ENCODE measurements at regions not wholly inside any gene's neighbourhood (a gene's known extent, or its start where the extent isn't known, plus 50 kb on each side); places are given as distances from the start of the nearest gene placed in this dataset.

DNA sequence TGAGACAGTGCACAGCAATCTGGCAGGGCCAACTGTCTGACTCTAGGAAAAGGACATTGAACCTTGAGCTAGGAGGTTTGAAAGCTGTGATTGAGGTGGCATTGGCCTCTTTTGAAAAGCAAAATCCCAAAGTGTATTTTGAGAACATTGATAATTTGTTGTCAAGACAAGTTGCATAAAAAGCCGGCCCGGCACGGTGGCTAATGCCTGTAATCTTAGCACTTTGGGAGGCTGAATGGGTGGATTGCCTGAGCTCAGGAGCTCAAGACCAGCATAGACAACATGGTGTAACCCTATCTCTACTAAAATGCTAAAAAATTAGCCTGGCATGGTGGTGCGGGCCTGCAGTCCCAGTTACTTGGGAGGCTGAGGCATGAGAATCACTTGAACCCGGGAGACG, 331.6 kb downstream of the DUSP6 start:
- TF ChIP-seq, protein P1, sequence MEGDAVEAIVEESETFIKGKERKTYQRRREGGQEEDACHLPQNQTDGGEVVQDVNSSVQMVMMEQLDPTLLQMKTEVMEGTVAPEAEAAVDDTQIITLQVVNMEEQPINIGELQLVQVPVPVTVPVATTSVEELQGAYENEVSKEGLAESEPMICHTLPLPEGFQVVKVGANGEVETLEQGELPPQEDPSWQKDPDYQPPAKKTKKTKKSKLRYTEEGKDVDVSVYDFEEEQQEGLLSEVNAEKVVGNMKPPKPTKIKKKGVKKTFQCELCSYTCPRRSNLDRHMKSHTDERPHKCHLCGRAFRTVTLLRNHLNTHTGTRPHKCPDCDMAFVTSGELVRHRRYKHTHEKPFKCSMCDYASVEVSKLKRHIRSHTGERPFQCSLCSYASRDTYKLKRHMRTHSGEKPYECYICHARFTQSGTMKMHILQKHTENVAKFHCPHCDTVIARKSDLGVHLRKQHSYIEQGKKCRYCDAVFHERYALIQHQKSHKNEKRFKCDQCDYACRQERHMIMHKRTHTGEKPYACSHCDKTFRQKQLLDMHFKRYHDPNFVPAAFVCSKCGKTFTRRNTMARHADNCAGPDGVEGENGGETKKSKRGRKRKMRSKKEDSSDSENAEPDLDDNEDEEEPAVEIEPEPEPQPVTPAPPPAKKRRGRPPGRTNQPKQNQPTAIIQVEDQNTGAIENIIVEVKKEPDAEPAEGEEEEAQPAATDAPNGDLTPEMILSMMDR (IDR thresholded peaks at IDR 0.05; ENCODE audit: poor library complexity, severe bottlenecking), result no peak
- TF ChIP-seq, protein P2, sequence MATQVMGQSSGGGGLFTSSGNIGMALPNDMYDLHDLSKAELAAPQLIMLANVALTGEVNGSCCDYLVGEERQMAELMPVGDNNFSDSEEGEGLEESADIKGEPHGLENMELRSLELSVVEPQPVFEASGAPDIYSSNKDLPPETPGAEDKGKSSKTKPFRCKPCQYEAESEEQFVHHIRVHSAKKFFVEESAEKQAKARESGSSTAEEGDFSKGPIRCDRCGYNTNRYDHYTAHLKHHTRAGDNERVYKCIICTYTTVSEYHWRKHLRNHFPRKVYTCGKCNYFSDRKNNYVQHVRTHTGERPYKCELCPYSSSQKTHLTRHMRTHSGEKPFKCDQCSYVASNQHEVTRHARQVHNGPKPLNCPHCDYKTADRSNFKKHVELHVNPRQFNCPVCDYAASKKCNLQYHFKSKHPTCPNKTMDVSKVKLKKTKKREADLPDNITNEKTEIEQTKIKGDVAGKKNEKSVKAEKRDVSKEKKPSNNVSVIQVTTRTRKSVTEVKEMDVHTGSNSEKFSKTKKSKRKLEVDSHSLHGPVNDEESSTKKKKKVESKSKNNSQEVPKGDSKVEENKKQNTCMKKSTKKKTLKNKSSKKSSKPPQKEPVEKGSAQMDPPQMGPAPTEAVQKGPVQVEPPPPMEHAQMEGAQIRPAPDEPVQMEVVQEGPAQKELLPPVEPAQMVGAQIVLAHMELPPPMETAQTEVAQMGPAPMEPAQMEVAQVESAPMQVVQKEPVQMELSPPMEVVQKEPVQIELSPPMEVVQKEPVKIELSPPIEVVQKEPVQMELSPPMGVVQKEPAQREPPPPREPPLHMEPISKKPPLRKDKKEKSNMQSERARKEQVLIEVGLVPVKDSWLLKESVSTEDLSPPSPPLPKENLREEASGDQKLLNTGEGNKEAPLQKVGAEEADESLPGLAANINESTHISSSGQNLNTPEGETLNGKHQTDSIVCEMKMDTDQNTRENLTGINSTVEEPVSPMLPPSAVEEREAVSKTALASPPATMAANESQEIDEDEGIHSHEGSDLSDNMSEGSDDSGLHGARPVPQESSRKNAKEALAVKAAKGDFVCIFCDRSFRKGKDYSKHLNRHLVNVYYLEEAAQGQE (IDR thresholded peaks at IDR 0.05; ENCODE audit: borderline replicate concordance), result no peak
- TF ChIP-seq EP300 (conservative IDR thresholded peaks at IDR 0.05; ENCODE audit: poor library complexity, severe bottlenecking) (no peak), TAF1 (IDR thresholded peaks at IDR 0.05; ENCODE audit: low read depth) (no peak), POLR2AphosphoS5 (IDR thresholded peaks at IDR 0.05) (no peak), EZH2 (IDR thresholded peaks at IDR 0.05; ENCODE audit: borderline replicate concordance, insufficient read depth, low read length, poor library complexity, severe bottlenecking) (no peak)
